SK-N-SH treated with all-trans-retinoic acid at 6 μM for 48 hours (cell line): ENCODE measurements at regions not wholly inside any gene's neighbourhood (a gene's known extent, or its start where the extent isn't known, plus 50 kb on each side); places are given as distances from the start of the nearest gene placed in this dataset.

Experiments used
- CSDC2 ChIP-seq: fragments of 250-450 bp; sonication (Bioruptor Pico); IDR thresholded peaks from 2 replicates; pipeline ENCODE4 v1.5.0; 2020; ENCODE audit warnings: mild to moderate bottlenecking, moderate library complexity
- POU6F1 ChIP-seq: fragments of 250-450 bp; sonication (Bioruptor Pico); IDR thresholded peaks from 2 replicates; pipeline ENCODE4 v1.8.0; 2021; ENCODE audit warnings: low read depth, mild to moderate bottlenecking, moderate library complexity, borderline replicate concordance
- TOX ChIP-seq: fragments of 250-450 bp; sonication (Bioruptor Pico); IDR thresholded peaks from 2 replicates; pipeline ENCODE4 v1.8.0; 2021; ENCODE audit warnings: mild to moderate bottlenecking, moderate library complexity, borderline replicate concordance
- ZFP30 ChIP-seq: fragments of 450-650 bp; formaldehyde crosslinking; IDR thresholded peaks from 2 replicates; pipeline ENCODE4 v1.5.0; 2022; ENCODE audit warnings: mild to moderate bottlenecking, moderate library complexity
- ZNF8 ChIP-seq: fragments of 450-650 bp; formaldehyde crosslinking; IDR thresholded peaks from 2 replicates; pipeline ENCODE4 v1.5.0; 2020; ENCODE audit warnings: mild to moderate bottlenecking, moderate library complexity
- TF ChIP-seq, protein P1 (sequence below): fragments of 250-450 bp; sonication (Bioruptor Pico); IDR thresholded peaks from 2 replicates; pipeline ENCODE4 v1.8.0; 2020; ENCODE audit warnings: mild to moderate bottlenecking, moderate library complexity, borderline replicate concordance

GRCh38 chr9:89718176-89718575, 113.4 kb downstream of the GADD45G start:
- TF ChIP-seq ZFP30 (no peak), ZNF8 (no peak), POU6F1 (CRISPR knock-in tag) (no peak), CSDC2 (no peak), TOX (CRISPR knock-in tag) (no peak)
- TF ChIP-seq, protein P1, sequence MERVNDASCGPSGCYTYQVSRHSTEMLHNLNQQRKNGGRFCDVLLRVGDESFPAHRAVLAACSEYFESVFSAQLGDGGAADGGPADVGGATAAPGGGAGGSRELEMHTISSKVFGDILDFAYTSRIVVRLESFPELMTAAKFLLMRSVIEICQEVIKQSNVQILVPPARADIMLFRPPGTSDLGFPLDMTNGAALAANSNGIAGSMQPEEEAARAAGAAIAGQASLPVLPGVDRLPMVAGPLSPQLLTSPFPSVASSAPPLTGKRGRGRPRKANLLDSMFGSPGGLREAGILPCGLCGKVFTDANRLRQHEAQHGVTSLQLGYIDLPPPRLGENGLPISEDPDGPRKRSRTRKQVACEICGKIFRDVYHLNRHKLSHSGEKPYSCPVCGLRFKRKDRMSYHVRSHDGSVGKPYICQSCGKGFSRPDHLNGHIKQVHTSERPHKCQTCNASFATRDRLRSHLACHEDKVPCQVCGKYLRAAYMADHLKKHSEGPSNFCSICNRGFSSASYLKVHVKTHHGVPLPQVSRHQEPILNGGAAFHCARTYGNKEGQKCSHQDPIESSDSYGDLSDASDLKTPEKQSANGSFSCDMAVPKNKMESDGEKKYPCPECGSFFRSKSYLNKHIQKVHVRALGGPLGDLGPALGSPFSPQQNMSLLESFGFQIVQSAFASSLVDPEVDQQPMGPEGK (CRISPR knock-in tag): no peak
